ENCODE measurements at regions not wholly inside any gene's neighbourhood (a gene's known extent, or its start where the extent isn't known, plus 50 kb on each side); places are given as distances from the start of the nearest gene placed in this dataset.

DNA sequence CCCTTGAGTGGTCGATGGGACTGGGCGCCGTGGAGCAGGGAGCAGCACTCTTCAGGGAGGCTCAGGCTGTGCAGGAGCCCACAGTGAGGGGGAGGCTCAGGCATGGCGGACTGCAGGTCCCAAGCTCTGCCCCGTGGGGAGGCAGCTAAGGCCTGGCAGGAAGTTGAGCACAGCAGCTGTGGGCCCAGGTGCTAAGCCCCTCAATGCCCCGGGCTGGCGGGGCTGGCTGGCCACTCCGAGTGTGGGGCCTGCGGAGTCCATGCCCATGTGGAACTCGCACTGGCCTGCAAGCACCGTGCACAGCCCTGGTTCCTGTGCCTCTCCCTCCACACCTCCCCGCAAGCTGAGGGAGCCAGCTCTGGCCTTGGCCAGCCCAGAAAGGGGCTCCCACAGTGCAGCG lies 948.4 kb upstream of the EYS start:
- TF ChIP-seq, protein P1, sequence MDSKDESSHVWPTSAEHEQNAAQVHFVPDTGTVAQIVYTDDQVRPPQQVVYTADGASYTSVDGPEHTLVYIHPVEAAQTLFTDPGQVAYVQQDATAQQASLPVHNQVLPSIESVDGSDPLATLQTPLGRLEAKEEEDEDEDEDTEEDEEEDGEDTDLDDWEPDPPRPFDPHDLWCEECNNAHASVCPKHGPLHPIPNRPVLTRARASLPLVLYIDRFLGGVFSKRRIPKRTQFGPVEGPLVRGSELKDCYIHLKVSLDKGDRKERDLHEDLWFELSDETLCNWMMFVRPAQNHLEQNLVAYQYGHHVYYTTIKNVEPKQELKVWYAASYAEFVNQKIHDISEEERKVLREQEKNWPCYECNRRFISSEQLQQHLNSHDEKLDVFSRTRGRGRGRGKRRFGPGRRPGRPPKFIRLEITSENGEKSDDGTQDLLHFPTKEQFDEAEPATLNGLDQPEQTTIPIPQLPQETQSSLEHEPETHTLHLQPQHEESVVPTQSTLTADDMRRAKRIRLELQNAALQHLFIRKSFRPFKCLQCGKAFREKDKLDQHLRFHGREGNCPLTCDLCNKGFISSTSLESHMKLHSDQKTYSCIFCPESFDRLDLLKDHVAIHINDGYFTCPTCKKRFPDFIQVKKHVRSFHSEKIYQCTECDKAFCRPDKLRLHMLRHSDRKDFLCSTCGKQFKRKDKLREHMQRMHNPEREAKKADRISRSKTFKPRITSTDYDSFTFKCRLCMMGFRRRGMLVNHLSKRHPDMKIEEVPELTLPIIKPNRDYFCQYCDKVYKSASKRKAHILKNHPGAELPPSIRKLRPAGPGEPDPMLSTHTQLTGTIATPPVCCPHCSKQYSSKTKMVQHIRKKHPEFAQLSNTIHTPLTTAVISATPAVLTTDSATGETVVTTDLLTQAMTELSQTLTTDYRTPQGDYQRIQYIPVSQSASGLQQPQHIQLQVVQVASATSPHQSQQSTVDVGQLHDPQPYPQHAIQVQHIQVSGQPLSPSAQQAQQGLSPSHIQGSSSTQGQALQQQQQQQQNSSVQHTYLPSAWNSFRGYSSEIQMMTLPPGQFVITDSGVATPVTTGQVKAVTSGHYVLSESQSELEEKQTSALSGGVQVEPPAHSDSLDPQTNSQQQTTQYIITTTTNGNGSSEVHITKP (tag by site-specific recombination; IDR thresholded peaks at IDR 0.05): no peak
- TF ChIP-seq ZNF138 (tag by site-specific recombination; IDR thresholded peaks at IDR 0.05; ENCODE audit: borderline replicate concordance): no peak
- TF ChIP-seq, protein P2, sequence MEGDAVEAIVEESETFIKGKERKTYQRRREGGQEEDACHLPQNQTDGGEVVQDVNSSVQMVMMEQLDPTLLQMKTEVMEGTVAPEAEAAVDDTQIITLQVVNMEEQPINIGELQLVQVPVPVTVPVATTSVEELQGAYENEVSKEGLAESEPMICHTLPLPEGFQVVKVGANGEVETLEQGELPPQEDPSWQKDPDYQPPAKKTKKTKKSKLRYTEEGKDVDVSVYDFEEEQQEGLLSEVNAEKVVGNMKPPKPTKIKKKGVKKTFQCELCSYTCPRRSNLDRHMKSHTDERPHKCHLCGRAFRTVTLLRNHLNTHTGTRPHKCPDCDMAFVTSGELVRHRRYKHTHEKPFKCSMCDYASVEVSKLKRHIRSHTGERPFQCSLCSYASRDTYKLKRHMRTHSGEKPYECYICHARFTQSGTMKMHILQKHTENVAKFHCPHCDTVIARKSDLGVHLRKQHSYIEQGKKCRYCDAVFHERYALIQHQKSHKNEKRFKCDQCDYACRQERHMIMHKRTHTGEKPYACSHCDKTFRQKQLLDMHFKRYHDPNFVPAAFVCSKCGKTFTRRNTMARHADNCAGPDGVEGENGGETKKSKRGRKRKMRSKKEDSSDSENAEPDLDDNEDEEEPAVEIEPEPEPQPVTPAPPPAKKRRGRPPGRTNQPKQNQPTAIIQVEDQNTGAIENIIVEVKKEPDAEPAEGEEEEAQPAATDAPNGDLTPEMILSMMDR (tag by site-specific recombination; IDR thresholded peaks at IDR 0.05): no peak

All from HEK293 (cell line).